ENCODE measurements at regions not wholly inside any gene's neighbourhood (a gene's known extent, or its start where the extent isn't known, plus 50 kb on each side); places are given as distances from the start of the nearest gene placed in this dataset.

DNA sequence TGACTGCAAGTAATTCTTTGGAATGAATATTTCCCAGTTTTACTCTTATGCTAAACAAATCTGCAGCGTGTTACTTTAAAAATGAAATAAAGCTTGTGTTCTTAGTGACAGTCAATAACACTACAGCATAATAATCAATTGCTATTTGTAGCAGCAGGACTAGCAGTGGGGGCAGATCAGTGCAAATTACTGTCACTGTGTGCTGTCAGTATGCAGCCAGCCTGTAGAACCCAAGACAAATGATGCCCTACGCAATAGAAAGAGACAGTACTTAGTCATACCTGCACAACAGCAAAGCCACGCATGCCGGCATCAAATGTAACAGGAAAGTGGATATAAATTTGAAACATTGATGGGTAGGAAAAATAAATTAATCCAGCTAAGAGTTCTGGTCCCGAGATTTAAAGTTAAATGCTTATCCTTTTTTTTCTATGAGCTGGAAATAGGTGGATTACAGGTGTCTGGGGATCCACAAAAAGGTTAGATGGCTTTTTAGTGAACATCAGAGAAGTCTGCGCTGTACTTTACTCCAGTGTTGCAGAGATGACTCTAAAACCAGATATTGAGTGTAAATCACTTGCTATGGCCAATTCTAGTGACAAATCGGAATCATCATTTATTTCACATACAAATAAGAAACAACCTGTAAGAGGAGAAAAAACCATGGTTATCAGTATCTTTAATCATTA is 812.4 kb upstream of the ZEB2 start:
- TF ChIP-seq, protein P1, sequence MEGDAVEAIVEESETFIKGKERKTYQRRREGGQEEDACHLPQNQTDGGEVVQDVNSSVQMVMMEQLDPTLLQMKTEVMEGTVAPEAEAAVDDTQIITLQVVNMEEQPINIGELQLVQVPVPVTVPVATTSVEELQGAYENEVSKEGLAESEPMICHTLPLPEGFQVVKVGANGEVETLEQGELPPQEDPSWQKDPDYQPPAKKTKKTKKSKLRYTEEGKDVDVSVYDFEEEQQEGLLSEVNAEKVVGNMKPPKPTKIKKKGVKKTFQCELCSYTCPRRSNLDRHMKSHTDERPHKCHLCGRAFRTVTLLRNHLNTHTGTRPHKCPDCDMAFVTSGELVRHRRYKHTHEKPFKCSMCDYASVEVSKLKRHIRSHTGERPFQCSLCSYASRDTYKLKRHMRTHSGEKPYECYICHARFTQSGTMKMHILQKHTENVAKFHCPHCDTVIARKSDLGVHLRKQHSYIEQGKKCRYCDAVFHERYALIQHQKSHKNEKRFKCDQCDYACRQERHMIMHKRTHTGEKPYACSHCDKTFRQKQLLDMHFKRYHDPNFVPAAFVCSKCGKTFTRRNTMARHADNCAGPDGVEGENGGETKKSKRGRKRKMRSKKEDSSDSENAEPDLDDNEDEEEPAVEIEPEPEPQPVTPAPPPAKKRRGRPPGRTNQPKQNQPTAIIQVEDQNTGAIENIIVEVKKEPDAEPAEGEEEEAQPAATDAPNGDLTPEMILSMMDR (IDR thresholded peaks at IDR 0.05) = no peak
- TF ChIP-seq EZH2 (IDR thresholded peaks at IDR 0.05; ENCODE audit: borderline replicate concordance, insufficient read depth, low read depth, low read length, poor library complexity, severe bottlenecking) = no peak
